ENCODE measurements at regions not wholly inside any gene's neighbourhood (a gene's known extent, or its start where the extent isn't known, plus 50 kb on each side); places are given as distances from the start of the nearest gene placed in this dataset.

DNA sequence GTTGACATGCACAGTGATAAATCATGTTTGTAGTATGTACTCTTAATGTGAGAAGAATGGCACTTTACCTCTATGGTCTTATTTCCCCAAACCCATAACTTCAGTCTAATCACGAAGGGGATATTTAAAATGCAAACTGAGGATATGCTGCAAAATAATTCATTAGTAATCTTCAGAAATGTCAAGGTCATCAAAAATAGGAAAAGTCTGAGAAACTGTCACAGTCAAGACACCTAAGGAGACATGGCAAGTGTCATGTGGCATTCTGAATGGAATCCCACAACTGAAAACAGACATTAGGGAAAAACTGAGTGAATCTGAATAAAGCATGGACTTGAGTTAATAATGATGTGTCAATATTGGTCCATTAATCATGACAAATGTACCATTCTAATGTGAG, 605.5 kb upstream of the ANKRD30A start:
- TF ChIP-seq, protein P1, sequence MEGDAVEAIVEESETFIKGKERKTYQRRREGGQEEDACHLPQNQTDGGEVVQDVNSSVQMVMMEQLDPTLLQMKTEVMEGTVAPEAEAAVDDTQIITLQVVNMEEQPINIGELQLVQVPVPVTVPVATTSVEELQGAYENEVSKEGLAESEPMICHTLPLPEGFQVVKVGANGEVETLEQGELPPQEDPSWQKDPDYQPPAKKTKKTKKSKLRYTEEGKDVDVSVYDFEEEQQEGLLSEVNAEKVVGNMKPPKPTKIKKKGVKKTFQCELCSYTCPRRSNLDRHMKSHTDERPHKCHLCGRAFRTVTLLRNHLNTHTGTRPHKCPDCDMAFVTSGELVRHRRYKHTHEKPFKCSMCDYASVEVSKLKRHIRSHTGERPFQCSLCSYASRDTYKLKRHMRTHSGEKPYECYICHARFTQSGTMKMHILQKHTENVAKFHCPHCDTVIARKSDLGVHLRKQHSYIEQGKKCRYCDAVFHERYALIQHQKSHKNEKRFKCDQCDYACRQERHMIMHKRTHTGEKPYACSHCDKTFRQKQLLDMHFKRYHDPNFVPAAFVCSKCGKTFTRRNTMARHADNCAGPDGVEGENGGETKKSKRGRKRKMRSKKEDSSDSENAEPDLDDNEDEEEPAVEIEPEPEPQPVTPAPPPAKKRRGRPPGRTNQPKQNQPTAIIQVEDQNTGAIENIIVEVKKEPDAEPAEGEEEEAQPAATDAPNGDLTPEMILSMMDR (IDR thresholded peaks at IDR 0.05): no peak
- no peak for TF ChIP-seq EZH2 (IDR thresholded peaks at IDR 0.05; ENCODE audit: borderline replicate concordance, insufficient read depth, low read depth, low read length, poor library complexity, severe bottlenecking)

Measured in B cell (primary cell).